NCI-H2029 (cell line): ENCODE measurements at regions not wholly inside any gene's neighbourhood (a gene's known extent, or its start where the extent isn't known, plus 50 kb on each side); places are given as distances from the start of the nearest gene placed in this dataset.

ENCODE experiments used
- DNase-seq: peaks from one replicate; lab custom pipeline; 2025; lab: John Stamatoyannopoulos, UW

GRCh38 chr1:93815366-93816110 lies 63.5 kb downstream of the DNTTIP2 start:
- DNase-seq: no peak

- no peak for DNase-seq
These were observed 64.1 kb downstream of the DNTTIP2 start for GRCh38 chr1:93814795-93815340.

- peak; percentile 63 for DNase-seq
These were observed 64.8 kb downstream of the DNTTIP2 start for GRCh38 chr1:93814059-93814794.

GRCh38 chr1:93813076-93813475 lies 65.9 kb downstream of the DNTTIP2 start:
- DNase-seq: no peak

- no peak for DNase-seq
These were observed 67.5 kb downstream of the DNTTIP2 start for GRCh38 chr1:93811326-93812065.

- DNase-seq: no peak
These were observed 68.7 kb downstream of the DNTTIP2 start for GRCh38 chr1:93810316-93810715.

GRCh38 chr1:93808871-93809270 lies 70.1 kb downstream of the DNTTIP2 start:
- DNase-seq: no peak

GRCh38 chr1:93807311-93807930 lies 71.6 kb downstream of the DNTTIP2 start:
- no peak for DNase-seq

GRCh38 chr1:93805027-93805610 lies 73.9 kb downstream of the DNTTIP2 start:
- DNase-seq: no peak

- DNase-seq: no peak
These were observed 74.6 kb downstream of the DNTTIP2 start for GRCh38 chr1:93804412-93804811.

- DNase-seq: no peak
These were observed 77.5 kb downstream of the DNTTIP2 start for GRCh38 chr1:93801471-93801870.

GRCh38 chr1:93800856-93801255 lies 78.2 kb downstream of the DNTTIP2 start:
- DNase-seq: no peak

- DNase-seq: no peak
These were observed 80.7 kb downstream of the DNTTIP2 start for GRCh38 chr1:93798291-93798690.

- peak; percentile 26 for DNase-seq
These were observed 94.5 kb downstream of the DNTTIP2 start for GRCh38 chr1:93784538-93784937.

GRCh38 chr1:93783876-93784275 lies 95.1 kb downstream of the DNTTIP2 start:
- no peak for DNase-seq

GRCh38 chr1:93779540-93780165 lies 98.0 kb upstream of the BCAR3 start:
- peak; percentile 60 for DNase-seq

- no peak for DNase-seq
These were observed 96.8 kb upstream of the BCAR3 start for GRCh38 chr1:93778457-93778856.

- DNase-seq: no peak
These were observed 95.6 kb upstream of the BCAR3 start for GRCh38 chr1:93777255-93777654.

GRCh38 chr1:93776728-93777127 lies 95.1 kb upstream of the BCAR3 start:
- no peak for DNase-seq

- DNase-seq: peak; percentile 76
These were observed 93.6 kb upstream of the BCAR3 start for GRCh38 chr1:93775224-93775623.

GRCh38 chr1:93774707-93775106 lies 93.1 kb upstream of the BCAR3 start:
- DNase-seq: no peak
